ENCODE measurements at regions not wholly inside any gene's neighbourhood (a gene's known extent, or its start where the extent isn't known, plus 50 kb on each side); places are given as distances from the start of the nearest gene placed in this dataset.

DNA sequence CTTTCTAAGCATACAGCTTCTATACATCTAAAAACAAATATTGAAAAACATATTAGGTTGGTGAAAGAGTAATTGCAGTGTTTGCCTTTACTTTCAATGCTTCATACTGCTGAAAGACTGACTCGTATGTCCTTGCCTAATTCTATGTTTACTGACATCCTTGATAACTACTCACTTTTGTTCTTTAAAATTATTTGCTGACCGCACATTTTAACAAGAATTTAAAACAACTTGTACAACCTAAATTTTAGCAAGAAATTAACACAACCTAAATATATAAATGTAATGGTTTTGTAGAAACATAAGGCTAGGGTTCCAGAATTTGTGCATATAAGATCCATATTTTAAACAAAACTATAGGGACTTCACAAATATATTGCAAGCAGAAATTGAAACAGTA lies 640.2 kb upstream of the MMS22L start:
- Histone ChIP-seq H3K9me3 (no peaks in the 10 kb centered on the region), H3K27me3 (no peaks in the 10 kb centered on the region), H3K4me1 (no peaks in the 10 kb centered on the region), H3K36me3 (replicated peaks in 1 of 2; ENCODE audit: insufficient read depth in 1 of 2, low read depth in 2 of 2) (no peaks in the 10 kb centered on the region), H3K27ac (no peak overlapping the region), H3K4me3 (no peak overlapping the region)
- 31 to 34% methylated on average over 2 of the region's 2 CpGs for WGBS, 2 donors
- intact Hi-C loops (cut with DNase I) = no loop called here
- TF ChIP-seq, protein P1, sequence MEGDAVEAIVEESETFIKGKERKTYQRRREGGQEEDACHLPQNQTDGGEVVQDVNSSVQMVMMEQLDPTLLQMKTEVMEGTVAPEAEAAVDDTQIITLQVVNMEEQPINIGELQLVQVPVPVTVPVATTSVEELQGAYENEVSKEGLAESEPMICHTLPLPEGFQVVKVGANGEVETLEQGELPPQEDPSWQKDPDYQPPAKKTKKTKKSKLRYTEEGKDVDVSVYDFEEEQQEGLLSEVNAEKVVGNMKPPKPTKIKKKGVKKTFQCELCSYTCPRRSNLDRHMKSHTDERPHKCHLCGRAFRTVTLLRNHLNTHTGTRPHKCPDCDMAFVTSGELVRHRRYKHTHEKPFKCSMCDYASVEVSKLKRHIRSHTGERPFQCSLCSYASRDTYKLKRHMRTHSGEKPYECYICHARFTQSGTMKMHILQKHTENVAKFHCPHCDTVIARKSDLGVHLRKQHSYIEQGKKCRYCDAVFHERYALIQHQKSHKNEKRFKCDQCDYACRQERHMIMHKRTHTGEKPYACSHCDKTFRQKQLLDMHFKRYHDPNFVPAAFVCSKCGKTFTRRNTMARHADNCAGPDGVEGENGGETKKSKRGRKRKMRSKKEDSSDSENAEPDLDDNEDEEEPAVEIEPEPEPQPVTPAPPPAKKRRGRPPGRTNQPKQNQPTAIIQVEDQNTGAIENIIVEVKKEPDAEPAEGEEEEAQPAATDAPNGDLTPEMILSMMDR (IDR thresholded peaks at IDR 0.05) = no peak
- no peak for TF ChIP-seq POLR2A (IDR thresholded peaks at IDR 0.05)
- DNase-seq (no peak), ATAC-seq (no peak)

DNA sequence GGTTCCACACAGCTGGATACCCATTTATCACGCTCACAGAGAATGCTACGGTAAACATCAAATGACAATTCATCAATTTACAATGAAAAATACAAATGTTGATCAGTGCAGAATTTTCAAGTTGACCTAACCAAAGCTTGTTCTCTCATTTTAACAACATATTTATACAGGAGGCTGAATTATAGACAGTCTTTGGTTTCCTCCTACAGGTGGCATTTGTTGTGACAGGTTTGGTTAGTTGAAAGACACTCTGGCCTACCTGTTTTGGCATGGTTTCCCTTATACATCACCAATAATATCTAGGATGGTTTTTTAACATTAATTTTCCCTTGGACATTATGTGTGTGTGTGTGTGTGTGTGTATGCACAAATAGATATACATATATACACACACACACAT lies 642.5 kb upstream of the MMS22L start:
- WGBS, 2 donors = 12 to 13% methylated on average over 2 of the region's 2 CpGs
- no peaks in the 10 kb centered on the region for H3K9me3 ChIP-seq
- no peak for DNase-seq
- no peaks in the 10 kb centered on the region for H3K27me3 ChIP-seq
- intact Hi-C loops (cut with DNase I) = no loop called here
- no peak overlapping the region for H3K4me3 ChIP-seq
- ATAC-seq = no peak
- H3K36me3 ChIP-seq (replicated peaks in 1 of 2; ENCODE audit: insufficient read depth in 1 of 2, low read depth in 2 of 2) = no peaks in the 10 kb centered on the region
- H3K4me1 ChIP-seq = no peaks in the 10 kb centered on the region
- no peak overlapping the region for H3K27ac ChIP-seq
- no peak for TF ChIP-seq POLR2A (IDR thresholded peaks at IDR 0.05)
- TF ChIP-seq, protein P1 (IDR thresholded peaks at IDR 0.05) = no peak

DNA sequence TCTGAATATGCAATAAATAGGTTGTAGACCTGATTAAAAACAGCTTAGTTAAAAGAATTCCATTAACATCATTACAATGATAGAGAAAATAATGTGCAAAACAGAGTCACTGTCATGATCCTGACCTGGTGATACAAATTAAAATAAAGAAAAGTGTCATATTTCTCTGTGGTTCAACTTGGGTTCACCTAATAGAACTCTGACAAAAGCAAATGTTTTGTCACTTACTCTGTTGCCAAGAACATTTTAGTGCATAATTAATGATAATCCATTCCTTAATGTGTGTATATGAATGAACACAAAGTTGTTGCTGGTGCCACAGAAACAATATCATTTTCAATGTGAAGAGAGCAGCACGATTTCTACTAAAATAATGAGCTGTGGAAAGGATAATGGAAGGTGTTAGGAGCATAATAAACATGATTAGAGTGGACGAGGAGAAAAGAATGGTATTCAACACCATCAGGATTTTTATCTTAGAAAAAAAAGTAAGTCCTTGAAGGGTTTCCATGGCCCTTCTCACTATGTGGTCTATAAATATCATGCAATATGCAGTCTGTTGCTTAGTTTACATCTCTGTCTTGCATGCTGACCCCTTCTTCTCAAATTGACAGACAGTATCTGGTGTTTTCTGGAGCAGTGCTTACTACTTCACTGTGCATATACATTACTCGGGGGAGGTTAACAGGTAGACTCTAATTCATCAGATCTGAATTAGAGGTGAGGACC lies 656.6 kb upstream of the MMS22L start:
- DNase-seq (no peak), ATAC-seq (no peak)
- no peak overlapping the region for H3K27ac ChIP-seq
- no peaks in the 10 kb centered on the region for H3K4me1 ChIP-seq
- H3K4me3 ChIP-seq = no peak overlapping the region
- intact Hi-C loops (cut with DNase I) = no loop called here
- no peaks in the 10 kb centered on the region for H3K27me3 ChIP-seq
- TF ChIP-seq POLR2A (IDR thresholded peaks at IDR 0.05) = no peak
- TF ChIP-seq, protein P1 (IDR thresholded peaks at IDR 0.05) = no peak
- WGBS, 2 donors = 40 to 49% methylated on average over 3 of the region's 3 CpGs
- no peaks in the 10 kb centered on the region for H3K36me3 ChIP-seq (replicated peaks in 1 of 2; ENCODE audit: insufficient read depth in 1 of 2, low read depth in 2 of 2)
- no peaks in the 10 kb centered on the region for H3K9me3 ChIP-seq

DNA sequence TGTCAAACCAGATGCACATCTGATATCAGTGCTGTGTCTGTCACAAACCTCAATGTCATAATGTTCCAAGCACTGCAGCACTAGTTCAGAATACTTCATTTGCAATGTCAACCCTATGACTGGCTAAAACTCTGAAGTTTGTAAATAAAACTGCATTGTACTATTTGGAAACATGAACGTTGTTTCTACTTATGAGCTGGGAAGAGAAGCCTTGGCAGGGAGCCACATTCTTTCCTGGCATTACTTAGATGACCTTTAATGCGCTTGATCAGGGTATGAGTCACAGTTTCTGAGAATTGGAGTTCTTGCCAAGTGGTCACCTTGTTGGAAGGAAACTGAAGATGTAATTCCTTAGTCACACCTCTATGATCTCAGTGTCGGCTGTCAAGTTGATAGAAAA lies 664.8 kb upstream of the MMS22L start:
- intact Hi-C loops (cut with DNase I) = no loop called here
- 7 to 22% methylated on average over 3 of the region's 3 CpGs for WGBS, 2 donors
- Histone ChIP-seq H3K4me1 (peaks cover 8% of the 10 kb centered on the region), H3K27ac (peak overlapping the region in 1 of 4 donors; percentile 39), H3K27me3 (no peaks in the 10 kb centered on the region), H3K4me3 (no peak overlapping the region), H3K9me3 (no peaks in the 10 kb centered on the region), H3K36me3 (replicated peaks in 1 of 2; ENCODE audit: insufficient read depth in 1 of 2, low read depth in 2 of 2) (no peaks in the 10 kb centered on the region)
- DNase-seq (peak; percentile 60 to 88 (median 76)), ATAC-seq (peak; percentile 93)
- TF ChIP-seq POLR2A (IDR thresholded peaks at IDR 0.05) = no peak
- TF ChIP-seq, protein P1 (IDR thresholded peaks at IDR 0.05) = no peak

DNA sequence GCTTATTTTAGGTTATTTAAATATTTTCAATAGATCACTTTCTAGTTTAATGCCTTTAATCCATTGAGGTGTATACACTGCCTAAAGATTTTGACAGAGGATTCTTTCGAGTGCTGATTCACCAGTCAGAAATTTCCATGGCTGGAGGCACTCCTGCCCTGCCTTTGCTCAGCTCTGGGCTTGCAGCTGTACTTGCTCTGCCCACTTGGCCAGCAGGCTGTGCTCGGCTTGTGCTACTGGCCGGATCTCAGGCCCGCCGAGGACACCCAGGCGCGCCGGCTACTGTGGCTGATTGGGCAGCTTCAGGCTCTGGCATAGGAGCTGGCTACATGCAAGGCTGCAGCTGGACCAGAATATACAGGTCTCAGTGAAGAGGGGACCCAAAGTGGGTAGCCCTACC lies 675.1 kb upstream of the MMS22L start:
- no peaks in the 10 kb centered on the region for H3K27me3 ChIP-seq
- no peak overlapping the region for H3K4me3 ChIP-seq
- 65 to 69% methylated on average over 7 to 8 of the region's 8 CpGs for WGBS, 2 donors
- intact Hi-C loops (cut with DNase I) = no loop called here
- no peaks in the 10 kb centered on the region for H3K9me3 ChIP-seq
- TF ChIP-seq, protein P1 (IDR thresholded peaks at IDR 0.05) = no peak
- no peak for TF ChIP-seq POLR2A (IDR thresholded peaks at IDR 0.05)
- no peak for DNase-seq
- no peaks in the 10 kb centered on the region for H3K36me3 ChIP-seq (replicated peaks in 1 of 2; ENCODE audit: insufficient read depth in 1 of 2, low read depth in 2 of 2)
- H3K27ac ChIP-seq = no peak overlapping the region
- ATAC-seq = no peak
- no peaks in the 10 kb centered on the region for H3K4me1 ChIP-seq
